DND-41 (cell line): ENCODE measurements at regions not wholly inside any gene's neighbourhood (a gene's known extent, or its start where the extent isn't known, plus 50 kb on each side); places are given as distances from the start of the nearest gene placed in this dataset.
"Not testable (repeated sequence)": the region's sequence is repeated elsewhere in the genome, so short reads cannot be mapped to it uniquely, and the experiment has no call there.

ENCODE experiments used
- ATAC-seq: fragments of 200-7000 bp; cut with Tn5 transposase; 3 replicates; pipeline ENCODE4 v1.9.1; 2021; ENCODE audit warnings: low read depth; ENCODE audit not compliant: insufficient read depth
- DNase-seq: peaks from one replicate; pipeline ENCODE4 v3.0.0-alpha.2; 2020
- H2AFZ ChIP-seq: 2 replicates; pipeline ENCODE4 v1.6.0; 2012; ENCODE audit warnings: low read depth, low read length
- H3K27ac ChIP-seq: 2 replicates; pipeline ENCODE4 v1.5.1; 2012; ENCODE audit warnings: low read length, inconsistent platforms
- H3K27me3 ChIP-seq: fragments of 200-600 bp; sonication (generic); 2 replicates; pipeline ENCODE4 v1.6.0; 2012; ENCODE audit warnings: low read length, mild to moderate bottlenecking, inconsistent platforms; ENCODE audit not compliant: insufficient read depth, poor library complexity
- H3K36me3 ChIP-seq: 2 replicates; pipeline ENCODE4 v1.5.1; 2012; ENCODE audit warnings: low read length, inconsistent platforms; ENCODE audit not compliant: insufficient read depth
- H3K4me1 ChIP-seq: 2 replicates; pipeline ENCODE4 v1.5.1; 2012; ENCODE audit warnings: mild to moderate bottlenecking, low read length; ENCODE audit not compliant: insufficient read depth
- H3K4me2 ChIP-seq: 2 replicates; pipeline ENCODE4 v1.6.0; 2012; ENCODE audit warnings: mild to moderate bottlenecking, moderate library complexity, low read length, inconsistent platforms; ENCODE audit not compliant: insufficient read depth
- H3K4me3 ChIP-seq, 2 experiments: fragments of 200-600 bp in 1 of 2; shearing (Covaris generic) in 1 of 2; 2 replicates each; pipeline ENCODE4 v1.5.1; 2012 to 2016; ENCODE audit warnings: inconsistent platforms in 2 of 2, low read length in 2 of 2, mild to moderate bottlenecking in 2 of 2, low read depth in 1 of 2, moderate library complexity in 1 of 2
- H3K79me2 ChIP-seq: 2 replicates; pipeline ENCODE4 v1.6.0; 2012; ENCODE audit warnings: low read length, inconsistent platforms; ENCODE audit not compliant: insufficient read depth
- H3K9ac ChIP-seq: 2 replicates; pipeline ENCODE4 v1.6.0; 2012; ENCODE audit warnings: low read depth, mild to moderate bottlenecking, inconsistent platforms, low read length, moderate library complexity
- H3K9me3 ChIP-seq: 2 replicates; pipeline ENCODE4 v1.5.1; 2012; ENCODE audit warnings: low read length, moderate library complexity, mild to moderate bottlenecking, inconsistent platforms; ENCODE audit not compliant: insufficient read depth, severe bottlenecking
- H4K20me1 ChIP-seq: 2 replicates; pipeline ENCODE4 v1.6.0; 2012; ENCODE audit warnings: low read length; ENCODE audit not compliant: insufficient read depth
- CTCF ChIP-seq: IDR thresholded peaks from 2 replicates; pipeline ENCODE4 v1.5.1; 2012; ENCODE audit warnings: borderline replicate concordance, low read length, moderate library complexity, mild to moderate bottlenecking; ENCODE audit not compliant: poor library complexity, severe bottlenecking; ENCODE audit errors: extremely low read depth
- EZH2 ChIP-seq: IDR thresholded peaks from 3 replicates; pipeline ENCODE4 v1.6.1; 2012; ENCODE audit warnings: borderline replicate concordance, low read depth, mild to moderate bottlenecking, moderate library complexity, low read length, inconsistent platforms; ENCODE audit not compliant: severe bottlenecking

- Histone ChIP-seq H3K9me3 (no peaks in the 10 kb centered on the region), H4K20me1 (no peaks in the 10 kb centered on the region), H3K4me1 (no peaks in the 10 kb centered on the region), H3K4me3 (no peak overlapping the region), H3K27ac (no peak overlapping the region), H3K36me3 (no peaks in the 10 kb centered on the region), H3K27me3 (no peaks in the 10 kb centered on the region), H3K4me2 (no peak overlapping the region), H3K9ac (no peak overlapping the region), H2AFZ (no peak overlapping the region), H3K79me2 (no peaks in the 10 kb centered on the region)
- DNase-seq (no peak), ATAC-seq (no peak)
- no peak for TF ChIP-seq CTCF
- TF ChIP-seq EZH2 = no peak
Measured at GRCh38 chr6:155629652-155630051, 174.0 kb upstream of the NOX3 start.

- Histone ChIP-seq H3K79me2 (no peaks in the 10 kb centered on the region), H3K9ac (no peak overlapping the region), H4K20me1 (no peaks in the 10 kb centered on the region), H3K4me3 (no peak overlapping the region), H2AFZ (no peak overlapping the region), H3K27me3 (no peaks in the 10 kb centered on the region), H3K36me3 (no peaks in the 10 kb centered on the region), H3K27ac (no peak overlapping the region), H3K4me1 (no peaks in the 10 kb centered on the region), H3K9me3 (no peaks in the 10 kb centered on the region), H3K4me2 (no peak overlapping the region)
- ATAC-seq (no peak), DNase-seq (no peak)
- no peak for TF ChIP-seq EZH2
- no peak for TF ChIP-seq CTCF
Measured at GRCh38 chr6:155628306-155628705, 172.7 kb upstream of the NOX3 start.

GRCh38 chr6:155627722-155628212 is 172.1 kb upstream of the NOX3 start:
- not testable (repeated sequence) for H3K4me2 ChIP-seq, ATAC-seq, H3K9me3 ChIP-seq, H3K4me1 ChIP-seq, H4K20me1 ChIP-seq, H3K36me3 ChIP-seq, DNase-seq, H3K9ac ChIP-seq, H3K27me3 ChIP-seq, H3K79me2 ChIP-seq, H3K27ac ChIP-seq, H3K4me3 ChIP-seq, H2AFZ ChIP-seq

- ATAC-seq (no peak), DNase-seq (no peak)
- no peaks in the 10 kb centered on the region for H4K20me1 ChIP-seq
- H3K4me3 ChIP-seq = no peak overlapping the region
- H3K4me2 ChIP-seq = no peak overlapping the region
- no peaks in the 10 kb centered on the region for H3K79me2 ChIP-seq
- H3K27ac ChIP-seq = no peak overlapping the region
- no peaks in the 10 kb centered on the region for H3K27me3 ChIP-seq
- H2AFZ ChIP-seq = no peak overlapping the region
- H3K9ac ChIP-seq = no peak overlapping the region
- no peaks in the 10 kb centered on the region for H3K36me3 ChIP-seq
- TF ChIP-seq EZH2 (no peak), CTCF (no peak)
- no peaks in the 10 kb centered on the region for H3K9me3 ChIP-seq
- H3K4me1 ChIP-seq = no peaks in the 10 kb centered on the region
Measured at GRCh38 chr6:155623450-155624178, 168.0 kb upstream of the NOX3 start.
